Stimulated activated CD8-positive, alpha-beta memory T cell treated with anti-CD3 and anti-CD28 coated beads, Interleukin-2, amount 100 ng/mL, for 48 hours (primary cell): ENCODE measurements at regions not wholly inside any gene's neighbourhood (a gene's known extent, or its start where the extent isn't known, plus 50 kb on each side); places are given as distances from the start of the nearest gene placed in this dataset.
"Not testable (repeated sequence)": the region's sequence is repeated elsewhere in the genome, so short reads cannot be mapped to it uniquely, and the experiment has no call there.

ENCODE experiments used
- DNase-seq, 2 donors: peaks; one replicate each; pipeline ENCODE4 v3.0.0-alpha.2; 2020; ENCODE audit warnings: low read depth in 2 of 2

- DNase-seq, result no peak
Measured at GRCh38 chr2:11877764-11878163, 131.3 kb downstream of the LPIN1 start.

GRCh38 chr2:11885253-11885652, 138.8 kb downstream of the LPIN1 start:
- DNase-seq, result not testable (repeated sequence)

GRCh38 chr2:11886899-11887298, 140.5 kb downstream of the LPIN1 start:
- DNase-seq, result not testable (repeated sequence)

- DNase-seq, result no peak
Measured at GRCh38 chr2:11889101-11889850, 142.8 kb downstream of the LPIN1 start.

GRCh38 chr2:11889854-11890253, 143.4 kb downstream of the LPIN1 start:
- no peak for DNase-seq

GRCh38 chr2:11891028-11891427, 144.6 kb downstream of the LPIN1 start:
- no peak for DNase-seq

GRCh38 chr2:11891671-11892440, 145.4 kb downstream of the LPIN1 start:
- no peak for DNase-seq

GRCh38 chr2:11896386-11896785, 150.0 kb downstream of the LPIN1 start:
- DNase-seq, result no peak

GRCh38 chr2:11898576-11898975, 152.1 kb downstream of the LPIN1 start:
- no peak for DNase-seq

- DNase-seq, result no peak
Measured at GRCh38 chr2:11899264-11899818, 152.9 kb downstream of the LPIN1 start.

GRCh38 chr2:11900891-11901290, 154.5 kb downstream of the LPIN1 start:
- DNase-seq, result not testable (repeated sequence)

- no peak for DNase-seq
Measured at GRCh38 chr2:11901351-11902069, 155.1 kb downstream of the LPIN1 start.

- DNase-seq, result no peak
Measured at GRCh38 chr2:11903085-11903606, 156.7 kb downstream of the LPIN1 start.

- DNase-seq, result no peak
Measured at GRCh38 chr2:11904029-11904428, 157.6 kb downstream of the LPIN1 start.

GRCh38 chr2:11904941-11905340, 158.5 kb downstream of the LPIN1 start:
- no peak for DNase-seq

GRCh38 chr2:11907190-11907589, 160.8 kb downstream of the LPIN1 start:
- DNase-seq, result no peak

GRCh38 chr2:11910971-11911370, 164.5 kb downstream of the LPIN1 start:
- DNase-seq, result no peak

- DNase-seq, result no peak
Measured at GRCh38 chr2:11912980-11913379, 166.5 kb downstream of the LPIN1 start.

GRCh38 chr2:11914455-11914854, 168.0 kb downstream of the LPIN1 start:
- no peak for DNase-seq

- no peak for DNase-seq
Measured at GRCh38 chr2:11915650-11916049, 169.2 kb downstream of the LPIN1 start.

- DNase-seq, result no peak
Measured at GRCh38 chr2:11919953-11920352, 173.5 kb downstream of the LPIN1 start.

- DNase-seq, result no peak
Measured at GRCh38 chr2:11920993-11921583, 174.7 kb downstream of the LPIN1 start.
